ENCODE measurements at regions not wholly inside any gene's neighbourhood (a gene's known extent, or its start where the extent isn't known, plus 50 kb on each side); places are given as distances from the start of the nearest gene placed in this dataset.

GRCh38 chr6:113595911-113596376 lies 261.2 kb upstream of the MARCKS start:
- TF ChIP-seq CTCF (IDR thresholded peaks at IDR 0.05) (no peak), POLR2AphosphoS2 (conservative IDR thresholded peaks at IDR 0.05; ENCODE audit: low read length) (no peak), POLR2A (IDR thresholded peaks at IDR 0.05; ENCODE audit: low read length) (no peak), EP300 (IDR thresholded peaks at IDR 0.05) (no peak), BCL3 (IDR thresholded peaks at IDR 0.05) (no peak), USF2 (IDR thresholded peaks at IDR 0.05) (no peak), BHLHE40 (IDR thresholded peaks at IDR 0.05; ENCODE audit: low read depth, low read length) (no peak), EHMT2 (IDR thresholded peaks at IDR 0.05; ENCODE audit: low read depth) (no peak), ZNF302 (CRISPR knock-in tag; IDR thresholded peaks at IDR 0.05) (no peak), JUN (IDR thresholded peaks at IDR 0.05) (no peak)

All from A549 (cell line).